IMR-90 (cell line): ENCODE measurements at regions not wholly inside any gene's neighbourhood (a gene's known extent, or its start where the extent isn't known, plus 50 kb on each side); places are given as distances from the start of the nearest gene placed in this dataset.

Source experiments
- ATAC-seq: fragments of 200-7000 bp; cut with Tn5 transposase; 2 replicates; pipeline ENCODE4 v1.9.1; 2020; ENCODE audit warnings: low read depth, mild to moderate bottlenecking, moderate library complexity
- BruUV-seq: library from RNA; stranded (reverse); fragments of 400-500 nt; replicated peaks from 2 replicates; lab custom pipeline; 2021; lab: Mats Ljungman, UMichigan
- CTCF ChIA-PET: fragments of 300-600 bp; formaldehyde crosslinking; extraction: SDS; loops from one replicate; lab custom pipeline; 2021; ENCODE audit warnings: antibody characterized with exemption; lab: Yijun Ruan, JAX
- POLR2A ChIA-PET: fragments of 300-600 bp; sonication (Branson Sonifier 250); formaldehyde crosslinking; loops from one replicate; lab custom pipeline; 2022; ENCODE audit warnings: antibody characterized with exemption; ENCODE audit not compliant: unreplicated experiment; lab: Charles Lee
- DNase-seq: peaks from one replicate; pipeline ENCODE4 v3.0.0; 2013
- H2AFZ ChIP-seq: replicated peaks from 2 replicates; pipeline ENCODE3; 2013; ENCODE audit warnings: low read length, mild to moderate bottlenecking; ENCODE audit not compliant: poor library complexity
- H2AK5ac ChIP-seq: 2 replicates; pipeline ENCODE4 v1.6.1; 2013; ENCODE audit warnings: low read depth, low read length, inconsistent platforms
- H2AK9ac ChIP-seq: replicated peaks from 2 replicates; pipeline ENCODE3; 2013; ENCODE audit warnings: mild to moderate bottlenecking, low read depth, low read length, moderate library complexity; ENCODE audit not compliant: poor library complexity
- H2BK120ac ChIP-seq: 2 replicates; pipeline ENCODE4 v1.6.1; 2013; ENCODE audit warnings: low read depth, low read length, inconsistent platforms
- H2BK15ac ChIP-seq: 3 replicates; pipeline ENCODE4 v1.6.1; 2013; ENCODE audit warnings: low read depth, low read length, inconsistent platforms
- H2BK20ac ChIP-seq: 2 replicates; pipeline ENCODE4 v1.6.1; 2013; ENCODE audit warnings: low read depth, mild to moderate bottlenecking, inconsistent platforms, low read length, moderate library complexity
- H2BK5ac ChIP-seq: 2 replicates; pipeline ENCODE4 v1.6.1; 2013; ENCODE audit warnings: mild to moderate bottlenecking, low read depth, low read length, inconsistent platforms; ENCODE audit not compliant: poor library complexity, severe bottlenecking
- H3K14ac ChIP-seq: replicated peaks from 2 replicates; pipeline ENCODE4 v1.6.1; 2013; ENCODE audit warnings: low read depth, low read length, inconsistent platforms
- H3K18ac ChIP-seq: 2 replicates; pipeline ENCODE4 v1.6.1; 2013; ENCODE audit warnings: low read depth, low read length, control low read depth
- H3K23ac ChIP-seq: 2 replicates; pipeline ENCODE4 v1.6.1; 2013; ENCODE audit warnings: low read depth, low read length, inconsistent platforms
- H3K27ac ChIP-seq: 2 replicates; pipeline ENCODE4 v1.5.1; 2013; ENCODE audit warnings: mild to moderate bottlenecking, control low read depth, low read length; ENCODE audit not compliant: insufficient read depth
- H3K27me3 ChIP-seq: 2 replicates; pipeline ENCODE4 v1.6.1; 2013; ENCODE audit warnings: low read length; ENCODE audit not compliant: control insufficient read depth, insufficient read depth
- H3K36me3 ChIP-seq: 2 replicates; pipeline ENCODE4 v1.6.1; 2013; ENCODE audit warnings: low read length, mixed read lengths; ENCODE audit not compliant: control insufficient read depth, insufficient read depth
- H3K4ac ChIP-seq: 2 replicates; pipeline ENCODE4 v1.6.1; 2013; ENCODE audit warnings: low read depth, low read length, inconsistent platforms
- H3K4me1 ChIP-seq: 2 replicates; pipeline ENCODE4 v1.6.1; 2013; ENCODE audit warnings: low read length, mixed read lengths; ENCODE audit not compliant: control insufficient read depth, insufficient read depth
- H3K4me2 ChIP-seq: 2 replicates; pipeline ENCODE4 v1.6.1; 2013; ENCODE audit warnings: low read depth, mild to moderate bottlenecking, control low read depth, low read length, moderate library complexity
- H3K4me3 ChIP-seq: 2 replicates; pipeline ENCODE4 v1.5.1; 2013; ENCODE audit warnings: low read depth, mild to moderate bottlenecking, control low read depth, low read length, moderate library complexity; ENCODE audit not compliant: insufficient read depth
- H3K56ac ChIP-seq: 2 replicates; pipeline ENCODE4 v1.6.1; 2013; ENCODE audit warnings: low read length, inconsistent platforms; ENCODE audit not compliant: insufficient read depth; ENCODE audit errors: extremely low read depth
- H3K79me1 ChIP-seq, 2 experiments: 2 replicates each; pipeline ENCODE4 v1.6.1; 2013; ENCODE audit warnings: low read length in 2 of 2, inconsistent platforms in 1 of 2, low read depth in 1 of 2
- H3K9ac ChIP-seq: 2 replicates; pipeline ENCODE4 v1.6.1; 2013; ENCODE audit warnings: low read depth, low read length, control low read depth
- H3K9me1 ChIP-seq: 2 replicates; pipeline ENCODE4 v1.6.1; 2013; ENCODE audit warnings: low read length, inconsistent platforms; ENCODE audit not compliant: insufficient read depth
- H3K9me3 ChIP-seq: 2 replicates; pipeline ENCODE4 v1.6.1; 2013; ENCODE audit warnings: low read length; ENCODE audit not compliant: control insufficient read depth, insufficient read depth
- H4K20me1 ChIP-seq: 2 replicates; pipeline ENCODE4 v1.6.1; 2013; ENCODE audit warnings: low read length, inconsistent platforms; ENCODE audit not compliant: insufficient read depth
- H4K5ac ChIP-seq: 2 replicates; pipeline ENCODE4 v1.6.1; 2013; ENCODE audit warnings: mild to moderate bottlenecking, low read depth, low read length, control low read depth
- H4K8ac ChIP-seq, 2 experiments: 2 replicates each; pipeline ENCODE4 v1.6.1; 2013; ENCODE audit warnings: low read depth in 2 of 2, low read length in 2 of 2, control low read depth in 1 of 2, inconsistent platforms in 1 of 2
- H4K91ac ChIP-seq: 2 replicates; pipeline ENCODE4 v1.6.1; 2013; ENCODE audit warnings: low read depth, low read length, inconsistent platforms; ENCODE audit not compliant: insufficient read depth
- BHLHE40 ChIP-seq: fragments of 150-350 bp; IDR thresholded peaks from 2 replicates; pipeline ENCODE4 v1.6.1; 2016; ENCODE audit warnings: mild to moderate bottlenecking, low read depth, low read length
- CHD1 ChIP-seq: IDR thresholded peaks from 2 replicates; pipeline ENCODE4 v1.6.1; 2012; ENCODE audit warnings: low read depth, low read length, improper control_type of control experiment
- CTCF ChIP-seq: conservative IDR thresholded peaks from 2 replicates; pipeline ENCODE4 v1.5.1; 2012; ENCODE audit warnings: mild to moderate bottlenecking, low read depth, low read length, improper control_type of control experiment
- ELK1 ChIP-seq: fragments of 150-350 bp; IDR thresholded peaks from 2 replicates; pipeline ENCODE4 v1.6.1; 2016; ENCODE audit warnings: low read depth, mild to moderate bottlenecking, low read length, moderate library complexity, borderline replicate concordance
- FOS ChIP-seq: fragments of 150-350 bp; IDR thresholded peaks from 2 replicates; pipeline ENCODE4 v1.6.1; 2016; ENCODE audit warnings: low read depth, low read length
- MAFK ChIP-seq: IDR thresholded peaks from 2 replicates; pipeline ENCODE4 v1.6.1; 2012; ENCODE audit warnings: low read depth, low read length, improper control_type of control experiment
- MAZ ChIP-seq: IDR thresholded peaks from 2 replicates; pipeline ENCODE4 v1.6.1; 2012; ENCODE audit warnings: low read depth, mild to moderate bottlenecking, low read length, improper control_type of control experiment, moderate library complexity, borderline replicate concordance
- MXI1 ChIP-seq: IDR thresholded peaks from 2 replicates; pipeline ENCODE4 v1.6.1; 2012; ENCODE audit warnings: low read depth, mild to moderate bottlenecking, low read length, moderate library complexity, borderline replicate concordance
- NFE2L2 ChIP-seq: fragments of 150-350 bp; IDR thresholded peaks from 2 replicates; pipeline ENCODE4 v1.6.1; 2016; ENCODE audit warnings: low read depth, mild to moderate bottlenecking, low read length
- POLR2A ChIP-seq: IDR thresholded peaks from 2 replicates; pipeline ENCODE4 v1.6.1; 2012; ENCODE audit warnings: mild to moderate bottlenecking, low read depth, low read length
- RAD21 ChIP-seq: IDR thresholded peaks from 2 replicates; pipeline ENCODE4 v1.6.1; 2012; ENCODE audit warnings: low read length, improper control_type of control experiment
- RCOR1 ChIP-seq: IDR thresholded peaks from 2 replicates; pipeline ENCODE4 v1.6.1; 2012; ENCODE audit warnings: mild to moderate bottlenecking, low read length, improper control_type of control experiment; ENCODE audit not compliant: insufficient replicate concordance
- RFX5 ChIP-seq: IDR thresholded peaks from 2 replicates; pipeline ENCODE4 v1.8.0; 2012; ENCODE audit warnings: low read depth, mild to moderate bottlenecking, low read length, moderate library complexity
- SMC3 ChIP-seq: fragments of 150-350 bp; IDR thresholded peaks from 2 replicates; pipeline ENCODE4 v1.6.1; 2016; ENCODE audit warnings: low read depth, mild to moderate bottlenecking, antibody characterized with exemption, low read length, moderate library complexity
- WGBS, 2 experiments: methylation state at CpG; one replicate each; pipeline versions ENCODE4 v1.1.5 to v1.1.7; 2013; ENCODE audit warnings: missing lambda C conversion rate in 2 of 2; ENCODE audit not compliant: insufficient read length in 1 of 2; ENCODE audit errors: extremely low coverage in 2 of 2; 5-methylcytosine and 5-hydroxymethylcytosine counted together
- dilution Hi-C: fragments of 300-500 bp; cut with HindIII; formaldehyde crosslinking; loops from one replicate; pipeline ENCODE4 v1.14.3; 2018; ENCODE audit warnings: low sequenced_read_pairs; ENCODE audit not compliant: unreplicated experiment
- in situ Hi-C: fragments of 300-500 bp; cut with MboI; formaldehyde crosslinking; loops from 3 replicates; pipeline ENCODE4 v1.14.3; 2019; ENCODE audit warnings: low sequenced_read_pairs, inconsistent platforms, mixed read lengths
- intact Hi-C: fragments of 100-400 bp; cut with micrococcal nuclease; formaldehyde crosslinking; loops from 2 replicates; pipeline ENCODE4 v1.10.0; 2022

- Histone ChIP-seq H4K91ac (no peak overlapping the region), H4K8ac (no peak overlapping the region), H3K4ac (no peak overlapping the region), H3K9me1 (no peaks in the 10 kb centered on the region), H4K5ac (no peak overlapping the region), H3K4me3 (no peak overlapping the region), H3K27ac (no peak overlapping the region), H4K20me1 (no peaks in the 10 kb centered on the region), H2AFZ (no peak overlapping the region), H3K56ac (no peak overlapping the region), H3K27me3 (no peaks in the 10 kb centered on the region), H2BK20ac (no peak overlapping the region), H3K18ac (no peak overlapping the region), H3K9me3 (peaks cover 11% of the 10 kb centered on the region), H2AK5ac (no peak overlapping the region), H3K4me2 (no peak overlapping the region), H3K79me1 (no peaks in the 10 kb centered on the region), H3K9ac (no peak overlapping the region), H2BK120ac (no peak overlapping the region), H3K14ac (no peak overlapping the region), H3K23ac (no peak overlapping the region), H2BK5ac (no peak overlapping the region), H3K4me1 (no peaks in the 10 kb centered on the region), H3K36me3 (no peaks in the 10 kb centered on the region), H2BK15ac (no peak overlapping the region), H2AK9ac (no peak overlapping the region)
- TF ChIP-seq RCOR1: no peak
- no peak for TF ChIP-seq RFX5
- TF ChIP-seq BHLHE40: no peak
- no peak for TF ChIP-seq MAZ
- no peak for TF ChIP-seq SMC3
- no peak for TF ChIP-seq CHD1
- no peak for TF ChIP-seq ELK1
- TF ChIP-seq MXI1: no peak
- no peak for TF ChIP-seq CTCF
- no peak for TF ChIP-seq POLR2A
- TF ChIP-seq FOS: no peak
- TF ChIP-seq MAFK: no peak
- TF ChIP-seq RAD21: no peak
- no peak for TF ChIP-seq NFE2L2
- WGBS, 2 experiments: no CpG with 5 or more reads among the region's 2 CpGs
- DNase-seq (no peak), ATAC-seq (no peak)
- POLR2A ChIA-PET: no interaction called here
- dilution Hi-C loops: no loop called here
- in situ Hi-C loops: no loop called here
- no TSS peak for BruUV-seq
- intact Hi-C loops: no loop called here
- CTCF ChIA-PET: no interaction called here
Measured at GRCh38 chr5:160959804-160960203, 107.8 kb upstream of the ATP10B start.
